ENCODE measurements at regions not wholly inside any gene's neighbourhood (a gene's known extent, or its start where the extent isn't known, plus 50 kb on each side); places are given as distances from the start of the nearest gene placed in this dataset.

DNA sequence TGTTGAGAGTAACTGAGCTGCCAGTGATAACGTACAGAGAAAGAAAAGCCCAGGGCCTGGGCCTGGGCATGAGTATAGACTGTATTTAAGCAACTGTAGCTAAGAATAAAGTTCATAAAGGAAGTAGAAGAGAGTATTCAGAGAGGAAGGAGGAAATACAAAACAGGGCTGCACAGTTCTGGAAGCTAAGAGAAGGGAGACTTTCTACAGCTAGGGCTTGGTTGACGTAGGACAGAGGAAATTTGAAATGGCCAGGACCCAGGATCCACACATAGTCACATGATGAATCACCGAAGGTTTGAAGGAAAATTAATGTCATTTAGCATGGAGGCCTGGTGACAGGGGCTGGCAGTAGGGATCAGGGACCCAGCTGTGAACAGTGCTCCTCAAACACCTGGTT lies 66.7 kb downstream of the ARL4A start:
- TF ChIP-seq, protein P1, sequence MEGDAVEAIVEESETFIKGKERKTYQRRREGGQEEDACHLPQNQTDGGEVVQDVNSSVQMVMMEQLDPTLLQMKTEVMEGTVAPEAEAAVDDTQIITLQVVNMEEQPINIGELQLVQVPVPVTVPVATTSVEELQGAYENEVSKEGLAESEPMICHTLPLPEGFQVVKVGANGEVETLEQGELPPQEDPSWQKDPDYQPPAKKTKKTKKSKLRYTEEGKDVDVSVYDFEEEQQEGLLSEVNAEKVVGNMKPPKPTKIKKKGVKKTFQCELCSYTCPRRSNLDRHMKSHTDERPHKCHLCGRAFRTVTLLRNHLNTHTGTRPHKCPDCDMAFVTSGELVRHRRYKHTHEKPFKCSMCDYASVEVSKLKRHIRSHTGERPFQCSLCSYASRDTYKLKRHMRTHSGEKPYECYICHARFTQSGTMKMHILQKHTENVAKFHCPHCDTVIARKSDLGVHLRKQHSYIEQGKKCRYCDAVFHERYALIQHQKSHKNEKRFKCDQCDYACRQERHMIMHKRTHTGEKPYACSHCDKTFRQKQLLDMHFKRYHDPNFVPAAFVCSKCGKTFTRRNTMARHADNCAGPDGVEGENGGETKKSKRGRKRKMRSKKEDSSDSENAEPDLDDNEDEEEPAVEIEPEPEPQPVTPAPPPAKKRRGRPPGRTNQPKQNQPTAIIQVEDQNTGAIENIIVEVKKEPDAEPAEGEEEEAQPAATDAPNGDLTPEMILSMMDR (IDR thresholded peaks at IDR 0.05; ENCODE audit: unreplicated experiment in 3 of 3): no peak
- H3K36me3 Mint-ChIP-seq (ENCODE audit: low read depth): no peaks in the 10 kb centered on the region
- H3K27ac Mint-ChIP-seq: no peak overlapping the region
- no peaks in the 10 kb centered on the region for H3K27me3 Mint-ChIP-seq (ENCODE audit: low read depth)
- no peaks in the 10 kb centered on the region for H3K9me3 Mint-ChIP-seq
- H3K4me1 Mint-ChIP-seq: peaks cover 4% of the 10 kb centered on the region
- H3K4me3 Mint-ChIP-seq: no peak overlapping the region

- Mint-ChIP-seq H3K36me3 (ENCODE audit: low read depth) (no peaks in the 10 kb centered on the region), H3K4me1 (peaks cover 10% of the 10 kb centered on the region), H3K27me3 (ENCODE audit: low read depth) (no peaks in the 10 kb centered on the region), H3K9me3 (peaks cover 12% of the 10 kb centered on the region), H3K4me3 (no peak overlapping the region), H3K27ac (no peak overlapping the region)
- TF ChIP-seq, protein P1 (IDR thresholded peaks at IDR 0.05; ENCODE audit: unreplicated experiment in 3 of 3): no peak
These were observed 69.4 kb downstream of the ARL4A start for GRCh38 chr7:12756821-12757220.

- Mint-ChIP-seq H3K4me1 (peaks cover 10% of the 10 kb centered on the region), H3K4me3 (no peak overlapping the region), H3K36me3 (ENCODE audit: low read depth) (no peaks in the 10 kb centered on the region), H3K27ac (no peak overlapping the region), H3K9me3 (peaks cover 12% of the 10 kb centered on the region), H3K27me3 (ENCODE audit: low read depth) (no peaks in the 10 kb centered on the region)
- TF ChIP-seq, protein P1 (IDR thresholded peaks at IDR 0.05; ENCODE audit: unreplicated experiment in 3 of 3): no peak
These were observed 70.0 kb downstream of the ARL4A start for GRCh38 chr7:12757443-12757842.

DNA sequence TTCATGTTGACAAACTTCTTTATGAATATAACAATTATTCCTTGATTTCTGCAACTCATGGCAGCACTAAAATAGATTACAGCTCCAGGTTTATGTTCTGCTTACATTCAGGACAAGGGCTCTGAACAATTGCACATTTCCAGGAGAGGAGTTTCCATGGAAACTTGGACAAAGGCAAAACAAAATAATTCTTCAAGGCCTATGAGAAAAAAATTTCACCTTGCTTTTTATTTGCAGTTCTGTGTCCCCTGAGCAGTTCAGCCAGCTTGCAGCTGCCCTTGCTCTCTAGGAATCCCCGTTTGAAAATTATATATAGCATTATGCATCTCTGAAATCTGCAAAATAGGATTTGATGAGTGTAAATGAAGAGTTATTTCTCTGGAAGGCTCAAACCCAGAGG lies 71.7 kb downstream of the ARL4A start:
- H3K4me3 Mint-ChIP-seq: no peak overlapping the region
- peaks cover 10% of the 10 kb centered on the region for H3K4me1 Mint-ChIP-seq
- H3K27ac Mint-ChIP-seq: no peak overlapping the region
- TF ChIP-seq, protein P1 (IDR thresholded peaks at IDR 0.05; ENCODE audit: unreplicated experiment in 3 of 3): no peak
- peaks cover 12% of the 10 kb centered on the region for H3K9me3 Mint-ChIP-seq
- H3K27me3 Mint-ChIP-seq (ENCODE audit: low read depth): no peaks in the 10 kb centered on the region
- H3K36me3 Mint-ChIP-seq (ENCODE audit: low read depth): no peaks in the 10 kb centered on the region

DNA sequence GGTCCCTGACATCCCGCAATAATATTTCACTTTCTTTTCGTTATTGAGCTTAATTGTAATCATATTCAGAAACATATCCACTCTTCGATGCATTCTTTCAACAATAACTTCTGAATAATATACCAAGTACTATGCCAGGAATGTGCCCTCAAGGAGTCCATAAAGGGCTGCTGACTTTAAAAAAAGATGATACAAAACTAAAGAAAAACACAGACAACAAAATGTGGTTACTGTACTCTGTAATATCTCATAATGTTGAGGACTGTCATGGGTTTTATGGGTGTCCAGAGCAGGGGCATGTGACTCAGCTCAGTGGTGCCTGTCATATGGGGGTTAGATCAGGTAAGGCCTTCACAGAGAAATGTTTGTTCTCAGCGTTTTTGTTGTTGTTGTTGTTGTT lies 73.7 kb downstream of the ARL4A start:
- TF ChIP-seq, protein P1 (IDR thresholded peaks at IDR 0.05; ENCODE audit: unreplicated experiment in 3 of 3): no peak
- no peak overlapping the region for H3K27ac Mint-ChIP-seq
- H3K9me3 Mint-ChIP-seq: peaks cover 12% of the 10 kb centered on the region
- H3K4me1 Mint-ChIP-seq: peaks cover 23% of the 10 kb centered on the region
- H3K27me3 Mint-ChIP-seq (ENCODE audit: low read depth): no peaks in the 10 kb centered on the region
- H3K36me3 Mint-ChIP-seq (ENCODE audit: low read depth): no peaks in the 10 kb centered on the region
- H3K4me3 Mint-ChIP-seq: no peak overlapping the region

DNA sequence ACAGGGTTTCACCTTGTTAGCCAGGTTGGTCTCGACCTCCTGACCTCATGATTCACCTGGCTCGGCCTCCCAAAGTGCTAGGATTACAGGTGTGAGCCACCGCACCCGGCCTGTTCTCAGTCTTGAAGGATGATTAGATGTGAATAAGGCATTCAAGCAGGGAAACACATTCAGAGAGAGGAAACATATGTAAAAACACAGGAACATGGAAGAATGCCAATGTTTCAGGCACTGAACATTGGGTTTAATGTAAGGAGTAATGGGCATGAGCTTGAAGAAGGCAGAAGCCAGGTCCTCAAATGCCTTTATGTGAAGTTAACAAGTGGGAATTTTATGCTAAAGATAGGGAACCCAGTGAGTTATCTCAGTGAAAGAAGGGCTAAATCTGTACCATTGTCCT lies 74.3 kb downstream of the ARL4A start:
- H3K4me1 Mint-ChIP-seq: peaks cover 29% of the 10 kb centered on the region
- TF ChIP-seq, protein P1 (IDR thresholded peaks at IDR 0.05; ENCODE audit: unreplicated experiment in 3 of 3): no peak
- no peak overlapping the region for H3K27ac Mint-ChIP-seq
- H3K9me3 Mint-ChIP-seq: peaks cover 12% of the 10 kb centered on the region
- H3K4me3 Mint-ChIP-seq: no peak overlapping the region
- no peaks in the 10 kb centered on the region for H3K36me3 Mint-ChIP-seq (ENCODE audit: low read depth)
- H3K27me3 Mint-ChIP-seq (ENCODE audit: low read depth): no peaks in the 10 kb centered on the region
